SK-N-MC (cell line): ENCODE measurements at regions not wholly inside any gene's neighbourhood (a gene's known extent, or its start where the extent isn't known, plus 50 kb on each side); places are given as distances from the start of the nearest gene placed in this dataset.

ENCODE experiments used
- EZH2 ChIP-seq: fragments of 200-600 bp; sonication (generic); IDR thresholded peaks from one replicate; pipeline ENCODE4 v1.6.1; 2017; ENCODE audit warnings: antibody characterized with exemption
- POLR2AphosphoS5 ChIP-seq: IDR thresholded peaks from 2 replicates; pipeline ENCODE4 v1.6.1; 2012; ENCODE audit warnings: mild to moderate bottlenecking, low read depth, low read length, borderline replicate concordance

- no peak for TF ChIP-seq POLR2AphosphoS5
- no peak for TF ChIP-seq EZH2
Observed at GRCh38 chr1:34650090-34650489, 104.8 kb upstream of the GJB5 start.
